Right cardiac atrium (tissue), 5 donors: ENCODE measurements at regions not wholly inside any gene's neighbourhood (a gene's known extent, or its start where the extent isn't known, plus 50 kb on each side); places are given as distances from the start of the nearest gene placed in this dataset.

Source experiments
- ATAC-seq, 2 donors: fragments of 200-7000 bp; cut with Tn5 transposase; one replicate each; pipeline versions ENCODE4 v1.8.0 to v1.9.1; 2020; ENCODE audit warnings: moderate library complexity in 2 of 2, mild to moderate bottlenecking in 1 of 2
- DNase-seq, 3 donors: peaks; one replicate each; pipeline ENCODE4 v3.0.0-alpha.2; 2020
- H3K27ac ChIP-seq: one replicate; pipeline ENCODE4 v1.5.1; 2013; ENCODE audit warnings: mild to moderate bottlenecking, low read length, control low read depth, moderate library complexity
- H3K27me3 ChIP-seq: one replicate; pipeline ENCODE4 v1.6.1; 2013; ENCODE audit not compliant: control insufficient read depth, insufficient read depth
- H3K4me1 ChIP-seq: one replicate; pipeline ENCODE4 v1.6.1; 2013; ENCODE audit warnings: low read length; ENCODE audit not compliant: control insufficient read depth, insufficient read depth
- H3K4me3 ChIP-seq: one replicate; pipeline ENCODE4 v1.5.1; 2013; ENCODE audit warnings: low read length, control low read depth
- H3K9me3 ChIP-seq: one replicate; pipeline ENCODE4 v1.6.1; 2013; ENCODE audit warnings: low read length; ENCODE audit not compliant: control insufficient read depth
- WGBS: extraction: QIAGEN DNeasy Blood & Tissue Kit; methylation state at CpG from one replicate; pipeline ENCODE4 v1.1.7; 2013; 5-methylcytosine and 5-hydroxymethylcytosine counted together
- intact Hi-C, 4 donors: fragments of 100-400 bp; cut with DNase I; formaldehyde crosslinking; loops; one replicate each; pipeline versions ENCODE4 v1.11.0 to v1.14.0; 2022 to 2023
- donor health status: healthy with polysubstance abuse.
- donor health status: DM: no; HTN: yes; CAD: no.
- donor health status: DM: no; HTN: no; CAD: no.
- donor health status: DM: no; HTN: yes; CAD: no; lungs with severe emphysema.
- donor health status: DM: yes; HTN: yes; CAD: no.

- ATAC-seq (no peak), DNase-seq (no peak)
- Histone ChIP-seq H3K4me1 (no peaks in the 10 kb centered on the region), H3K4me3 (no peak overlapping the region), H3K9me3 (no peaks in the 10 kb centered on the region), H3K27me3 (no peaks in the 10 kb centered on the region), H3K27ac (no peak overlapping the region)
- WGBS, result 62% methylated on average over 8 of the region's 8 CpGs
- intact Hi-C loops, result no loop called here
These were observed 77.2 kb upstream of the TARDBP start for GRCh38 chr1:10935246-10935645.

GRCh38 chr1:10935724-10936123, 76.7 kb upstream of the TARDBP start:
- Histone ChIP-seq H3K27me3 (no peaks in the 10 kb centered on the region), H3K4me1 (no peaks in the 10 kb centered on the region), H3K9me3 (no peaks in the 10 kb centered on the region), H3K27ac (no peak overlapping the region), H3K4me3 (no peak overlapping the region)
- no peak for ATAC-seq
- 90% methylated on average over 7 of the region's 7 CpGs for WGBS
- DNase-seq, result no peak
- intact Hi-C loops, result no loop called here

- no peak overlapping the region for H3K4me3 ChIP-seq
- intact Hi-C loops, result no loop called here
- no peaks in the 10 kb centered on the region for H3K9me3 ChIP-seq
- H3K27me3 ChIP-seq, result no peaks in the 10 kb centered on the region
- no peak for ATAC-seq
- no peaks in the 10 kb centered on the region for H3K4me1 ChIP-seq
- 70% methylated on average over 19 of the region's 19 CpGs for WGBS
- DNase-seq, result no peak
- H3K27ac ChIP-seq, result no peak overlapping the region
These were observed 75.2 kb upstream of the TARDBP start for GRCh38 chr1:10936998-10937901.

GRCh38 chr1:10938741-10939417, 73.6 kb upstream of the TARDBP start:
- Histone ChIP-seq H3K27me3 (no peaks in the 10 kb centered on the region), H3K27ac (no peak overlapping the region), H3K4me1 (no peaks in the 10 kb centered on the region), H3K4me3 (no peak overlapping the region), H3K9me3 (no peaks in the 10 kb centered on the region)
- 81% methylated on average over 17 of the region's 17 CpGs for WGBS
- intact Hi-C loops, result no loop called here
- ATAC-seq, result no peak
- DNase-seq, result no peak

GRCh38 chr1:10939654-10940450, 72.6 kb upstream of the TARDBP start:
- DNase-seq (no peak), ATAC-seq (no peak)
- 49% methylated on average over 20 of the region's 20 CpGs for WGBS
- intact Hi-C loops, result loop anchor here in 1 of 4 donors (10.0 kb wide), 1 partner anchor 425 kb away; no protein-coding TSS in a partner anchor
- Histone ChIP-seq H3K4me3 (no peak overlapping the region), H3K9me3 (no peaks in the 10 kb centered on the region), H3K27me3 (no peaks in the 10 kb centered on the region), H3K4me1 (peaks cover 1% of the 10 kb centered on the region), H3K27ac (no peak overlapping the region)

GRCh38 chr1:10940451-10940804, 72.0 kb upstream of the TARDBP start:
- intact Hi-C loops, result loop anchor here in 1 of 4 donors (10.0 kb wide), 1 partner anchor 426 kb away; no protein-coding TSS in a partner anchor
- 81% methylated on average over 5 of the region's 5 CpGs for WGBS
- H3K4me3 ChIP-seq, result no peak overlapping the region
- DNase-seq (no peak), ATAC-seq (no peak)
- H3K27me3 ChIP-seq, result no peaks in the 10 kb centered on the region
- no peak overlapping the region for H3K27ac ChIP-seq
- H3K4me1 ChIP-seq, result peaks cover 1% of the 10 kb centered on the region
- H3K9me3 ChIP-seq, result no peaks in the 10 kb centered on the region

GRCh38 chr1:10940838-10941237, 71.6 kb upstream of the TARDBP start:
- WGBS, result 95% methylated on average over 7 of the region's 7 CpGs
- Histone ChIP-seq H3K27me3 (no peaks in the 10 kb centered on the region), H3K4me3 (no peak overlapping the region), H3K27ac (no peak overlapping the region), H3K9me3 (no peaks in the 10 kb centered on the region), H3K4me1 (peaks cover 1% of the 10 kb centered on the region)
- DNase-seq (no peak), ATAC-seq (no peak)
- intact Hi-C loops, result loop anchor here in 1 of 4 donors (10.0 kb wide), 1 partner anchor 426 kb away; no protein-coding TSS in a partner anchor

- peak; percentile 54 to 85 (median 79) for DNase-seq
- Histone ChIP-seq H3K27me3 (no peaks in the 10 kb centered on the region), H3K27ac (no peak overlapping the region), H3K4me3 (no peak overlapping the region), H3K9me3 (no peaks in the 10 kb centered on the region), H3K4me1 (peaks cover 1% of the 10 kb centered on the region)
- WGBS, result 7% methylated on average over 21 of the region's 21 CpGs
- intact Hi-C loops, result loop anchor here in 1 of 4 donors (10.0 kb wide), 1 partner anchor 427 kb away; no protein-coding TSS in a partner anchor
- ATAC-seq, result peak; percentile 4 to 22
These were observed 70.4 kb upstream of the TARDBP start for GRCh38 chr1:10941891-10942541.

GRCh38 chr1:10942542-10942912, 69.9 kb upstream of the TARDBP start:
- DNase-seq (no peak), ATAC-seq (no peak)
- Histone ChIP-seq H3K27me3 (no peaks in the 10 kb centered on the region), H3K27ac (no peak overlapping the region), H3K9me3 (no peaks in the 10 kb centered on the region), H3K4me3 (no peak overlapping the region), H3K4me1 (peaks cover 1% of the 10 kb centered on the region)
- WGBS, result 81% methylated on average over 6 of the region's 6 CpGs
- intact Hi-C loops, result loop anchor here in 1 of 4 donors (10.0 kb wide), 1 partner anchor 428 kb away; no protein-coding TSS in a partner anchor

- WGBS, result 72% methylated on average over 7 of the region's 7 CpGs
- H3K27me3 ChIP-seq, result no peaks in the 10 kb centered on the region
- DNase-seq, result no peak
- intact Hi-C loops, result loop anchor here in 1 of 4 donors (10.0 kb wide), 1 partner anchor 428 kb away; no protein-coding TSS in a partner anchor
- no peak overlapping the region for H3K27ac ChIP-seq
- H3K4me3 ChIP-seq, result no peak overlapping the region
- peaks cover 1% of the 10 kb centered on the region for H3K4me1 ChIP-seq
- ATAC-seq, result no peak
- no peaks in the 10 kb centered on the region for H3K9me3 ChIP-seq
These were observed 69.4 kb upstream of the TARDBP start for GRCh38 chr1:10943041-10943440.
